Fibroblast of villous mesenchyme (primary cell): ENCODE measurements at regions not wholly inside any gene's neighbourhood (a gene's known extent, or its start where the extent isn't known, plus 50 kb on each side); places are given as distances from the start of the nearest gene placed in this dataset.
A peak's percentile ranks its signal among the peaks of the same experiment; 100 is the strongest.
"Not testable (repeated sequence)": the region's sequence is repeated elsewhere in the genome, so short reads cannot be mapped to it uniquely, and the experiment has no call there.

ENCODE experiments used
- DNase-seq: peaks from one replicate; pipeline ENCODE4 v3.0.0-alpha.2; 2010; ENCODE audit warnings: low read depth
- H3K4me3 ChIP-seq: 2 replicates; pipeline ENCODE4 v1.5.1; 2011; ENCODE audit warnings: low read depth, mild to moderate bottlenecking, low read length
- CTCF ChIP-seq: IDR thresholded peaks from 2 replicates; pipeline ENCODE4 v1.5.1; 2012; ENCODE audit warnings: low read depth, mild to moderate bottlenecking, low read length; ENCODE audit not compliant: insufficient read depth

GRCh38 chr1:183753464-183753891, 51.4 kb upstream of the RGL1 start:
- TF ChIP-seq CTCF = no peak
- no peak overlapping the region for H3K4me3 ChIP-seq
- peak; percentile 43 for DNase-seq

GRCh38 chr1:183744132-183744913, 60.6 kb upstream of the RGL1 start:
- no peak for TF ChIP-seq CTCF
- no peak for DNase-seq

GRCh38 chr1:183742355-183742754, 62.6 kb upstream of the RGL1 start:
- no peak for TF ChIP-seq CTCF
- H3K4me3 ChIP-seq = no peak overlapping the region
- no peak for DNase-seq

More at GRCh38 chr1:183744132-183744913, 60.6 kb upstream of the RGL1 start:
- no peak overlapping the region for H3K4me3 ChIP-seq

- no peak overlapping the region for H3K4me3 ChIP-seq
- DNase-seq = peak; percentile 47
- TF ChIP-seq CTCF = no peak
These were observed 65.1 kb upstream of the RGL1 start for GRCh38 chr1:183739741-183740271.

GRCh38 chr1:183739082-183739481, 65.8 kb upstream of the RGL1 start:
- DNase-seq = no peak
- no peak overlapping the region for H3K4me3 ChIP-seq
- no peak for TF ChIP-seq CTCF

- DNase-seq, H3K4me3 ChIP-seq: not testable (repeated sequence)
These were observed 67.0 kb upstream of the RGL1 start for GRCh38 chr1:183737916-183738315.

GRCh38 chr1:183736343-183736742, 68.6 kb upstream of the RGL1 start:
- DNase-seq = peak; percentile 18
- no peak for TF ChIP-seq CTCF
- H3K4me3 ChIP-seq = no peak overlapping the region
